ENCODE measurements at regions not wholly inside any gene's neighbourhood (a gene's known extent, or its start where the extent isn't known, plus 50 kb on each side); places are given as distances from the start of the nearest gene placed in this dataset.
"Not testable (repeated sequence)": the region's sequence is repeated elsewhere in the genome, so short reads cannot be mapped to it uniquely, and the experiment has no call there.

DNA sequence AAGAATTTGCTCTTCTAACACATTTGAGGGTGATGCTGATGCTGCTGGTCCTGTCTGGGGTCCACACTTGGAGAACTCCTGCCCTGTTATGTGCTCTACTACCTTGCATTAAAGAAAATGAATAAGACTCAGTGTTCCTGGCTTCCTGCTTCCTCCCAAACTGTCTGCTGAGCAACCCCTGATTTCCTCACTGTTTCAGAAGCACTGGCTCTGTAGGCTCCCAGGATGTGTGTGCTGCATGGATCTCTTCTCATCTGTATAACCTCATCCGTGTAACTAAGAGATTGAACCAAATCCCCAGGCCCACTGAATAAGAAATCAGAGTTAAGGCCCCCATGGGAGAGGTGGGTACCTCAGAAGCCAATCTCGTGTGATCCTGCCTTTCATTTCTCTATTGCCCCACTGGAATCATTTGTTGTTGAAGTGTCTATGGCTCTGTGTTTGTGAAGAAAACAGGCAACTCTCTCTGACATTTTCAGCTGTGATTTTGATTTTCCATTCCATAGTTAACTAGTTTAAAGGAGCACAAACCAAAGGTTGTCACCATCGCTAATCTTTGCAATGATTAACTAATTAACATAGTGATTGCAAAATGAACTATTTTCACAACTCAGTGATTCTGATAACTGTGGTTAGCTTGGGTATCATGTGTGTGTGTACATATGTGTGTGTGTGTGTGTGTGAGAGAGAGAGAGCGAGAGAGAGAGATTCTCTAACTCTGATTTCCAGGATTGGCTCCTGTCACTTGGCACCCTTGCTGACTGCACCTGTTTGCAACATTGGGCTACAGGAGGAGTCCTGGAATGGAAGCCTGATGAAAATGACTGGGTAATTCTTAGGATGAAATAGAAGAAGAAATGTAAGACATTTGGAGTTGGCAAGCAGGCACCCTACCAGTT lies 196.2 kb downstream of the SLC38A4 start:
- Mint-ChIP-seq H3K4me3 (ENCODE audit: unreplicated experiment) (no peak overlapping the region), H3K4me1 (ENCODE audit: unreplicated experiment) (peaks cover 8% of the 10 kb centered on the region), H3K27ac (ENCODE audit: unreplicated experiment) (no peak overlapping the region), H3K9me3 (ENCODE audit: unreplicated experiment) (peaks cover 10% of the 10 kb centered on the region), H3K36me3 (ENCODE audit: unreplicated experiment) (peaks cover 9% of the 10 kb centered on the region), H3K27me3 (ENCODE audit: unreplicated experiment) (no peaks in the 10 kb centered on the region)
- no peak for TF ChIP-seq CTCF (IDR thresholded peaks at IDR 0.05)
- DNase-seq (ENCODE audit: extremely low spot score, unreplicated experiment): no peak

DNA sequence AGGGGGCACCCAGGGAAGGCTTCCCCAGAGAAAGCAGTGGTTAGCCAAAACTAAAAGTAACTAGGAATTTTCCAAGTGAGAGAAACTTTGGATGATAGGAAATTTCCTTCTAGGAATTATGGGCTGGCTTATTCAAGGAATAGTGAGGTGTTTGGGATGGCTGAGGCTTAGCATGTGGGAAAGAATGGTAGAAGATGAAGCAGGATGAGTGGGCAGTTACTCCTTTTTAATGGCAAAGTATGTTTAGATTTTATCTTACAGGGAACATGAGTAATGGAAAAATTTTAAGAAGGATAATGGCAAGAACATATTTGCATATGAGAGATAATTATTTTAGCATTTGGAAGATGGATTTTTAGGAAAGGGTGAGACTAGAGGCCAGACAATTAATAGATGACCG lies 197.6 kb downstream of the SLC38A4 start:
- H3K4me3 Mint-ChIP-seq (ENCODE audit: unreplicated experiment): no peak overlapping the region

DNA sequence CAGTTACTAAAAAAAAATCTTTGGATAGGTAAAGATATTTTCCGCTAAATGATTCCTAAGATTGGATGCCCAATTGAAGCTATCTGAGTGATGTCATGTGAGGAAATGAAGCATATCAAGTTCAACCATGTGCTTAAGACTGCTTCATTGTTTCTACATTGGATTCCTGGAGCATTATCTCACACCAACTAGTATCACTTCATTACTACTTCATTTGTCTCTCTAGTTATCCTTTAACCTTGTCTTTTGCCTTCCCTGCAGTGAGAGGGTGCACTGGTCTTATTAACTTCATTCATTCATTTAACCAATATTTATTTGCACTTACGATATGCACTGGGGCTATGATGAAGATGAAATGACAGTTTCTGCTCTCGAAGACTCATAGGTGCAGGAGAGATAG lies 198.1 kb downstream of the SLC38A4 start:
- no peak for DNase-seq (ENCODE audit: extremely low spot score, unreplicated experiment)
- no peaks in the 10 kb centered on the region for H3K9me3 Mint-ChIP-seq (ENCODE audit: unreplicated experiment)
- H3K4me3 Mint-ChIP-seq (ENCODE audit: unreplicated experiment): no peak overlapping the region
- H3K4me1 Mint-ChIP-seq (ENCODE audit: unreplicated experiment): peaks cover 8% of the 10 kb centered on the region
- no peak overlapping the region for H3K27ac Mint-ChIP-seq (ENCODE audit: unreplicated experiment)
- no peaks in the 10 kb centered on the region for H3K36me3 Mint-ChIP-seq (ENCODE audit: unreplicated experiment)
- H3K27me3 Mint-ChIP-seq (ENCODE audit: unreplicated experiment): no peaks in the 10 kb centered on the region
- no peak for TF ChIP-seq CTCF (IDR thresholded peaks at IDR 0.05)

More for the DNA sequence above, 197.6 kb downstream of the SLC38A4 start:
- Mint-ChIP-seq H3K27me3 (ENCODE audit: unreplicated experiment) (no peaks in the 10 kb centered on the region), H3K27ac (ENCODE audit: unreplicated experiment) (no peak overlapping the region), H3K36me3 (ENCODE audit: unreplicated experiment) (peaks cover 2% of the 10 kb centered on the region), H3K9me3 (ENCODE audit: unreplicated experiment) (no peaks in the 10 kb centered on the region), H3K4me1 (ENCODE audit: unreplicated experiment) (peaks cover 8% of the 10 kb centered on the region)
- DNase-seq (ENCODE audit: extremely low spot score, unreplicated experiment): no peak
- no peak for TF ChIP-seq CTCF (IDR thresholded peaks at IDR 0.05)

GRCh38 chr12:46619474-46619873 lies 206.3 kb downstream of the SLC38A4 start:
- not testable (repeated sequence) for H3K4me3 Mint-ChIP-seq (ENCODE audit: unreplicated experiment); DNase-seq (ENCODE audit: extremely low spot score, unreplicated experiment); H3K27me3 Mint-ChIP-seq (ENCODE audit: unreplicated experiment); H3K27ac Mint-ChIP-seq (ENCODE audit: unreplicated experiment); H3K4me1 Mint-ChIP-seq (ENCODE audit: unreplicated experiment)
- peaks cover 17% of the 10 kb centered on the region for H3K9me3 Mint-ChIP-seq (ENCODE audit: unreplicated experiment)
- H3K36me3 Mint-ChIP-seq (ENCODE audit: unreplicated experiment): peaks cover 17% of the 10 kb centered on the region

DNA sequence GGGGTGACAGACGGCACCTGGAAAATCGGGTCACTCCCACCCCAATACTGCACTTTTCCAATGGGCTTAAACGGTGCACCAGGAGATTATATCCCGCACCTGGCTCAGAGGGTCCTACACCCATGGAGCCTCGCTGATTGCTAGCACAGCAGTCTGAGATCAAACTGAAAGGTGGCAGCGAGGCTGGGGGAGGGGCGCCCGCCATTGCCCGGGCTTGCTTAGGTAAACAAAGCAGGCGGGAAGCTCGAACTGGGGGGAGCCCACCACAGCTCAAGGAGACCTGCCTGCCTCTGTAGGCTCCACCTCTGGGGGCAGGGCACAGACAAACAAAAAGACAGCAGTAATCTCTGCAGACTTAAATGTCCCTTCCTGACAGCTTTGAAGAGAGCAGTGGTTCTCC lies 208.1 kb downstream of the SLC38A4 start:
- not testable (repeated sequence) for H3K27me3 Mint-ChIP-seq (ENCODE audit: unreplicated experiment); H3K27ac Mint-ChIP-seq (ENCODE audit: unreplicated experiment); H3K4me3 Mint-ChIP-seq (ENCODE audit: unreplicated experiment); DNase-seq (ENCODE audit: extremely low spot score, unreplicated experiment); H3K4me1 Mint-ChIP-seq (ENCODE audit: unreplicated experiment)
- peaks cover 22% of the 10 kb centered on the region for H3K36me3 Mint-ChIP-seq (ENCODE audit: unreplicated experiment)
- H3K9me3 Mint-ChIP-seq (ENCODE audit: unreplicated experiment): peaks cover 20% of the 10 kb centered on the region

- Mint-ChIP-seq H3K27ac (ENCODE audit: unreplicated experiment) (no peak overlapping the region), H3K27me3 (ENCODE audit: unreplicated experiment) (no peaks in the 10 kb centered on the region), H3K9me3 (ENCODE audit: unreplicated experiment) (peaks cover 20% of the 10 kb centered on the region), H3K4me1 (ENCODE audit: unreplicated experiment) (no peaks in the 10 kb centered on the region), H3K36me3 (ENCODE audit: unreplicated experiment) (peaks cover 24% of the 10 kb centered on the region), H3K4me3 (ENCODE audit: unreplicated experiment) (no peak overlapping the region)
- no peak for TF ChIP-seq CTCF (IDR thresholded peaks at IDR 0.05)
- DNase-seq (ENCODE audit: extremely low spot score, unreplicated experiment): no peak
These were observed 208.6 kb downstream of the SLC38A4 start for GRCh38 chr12:46617167-46617566.
